RCC 7860 (cell line): ENCODE measurements at regions not wholly inside any gene's neighbourhood (a gene's known extent, or its start where the extent isn't known, plus 50 kb on each side); places are given as distances from the start of the nearest gene placed in this dataset.
"Not testable (repeated sequence)": the region's sequence is repeated elsewhere in the genome, so short reads cannot be mapped to it uniquely, and the experiment has no call there.

Source experiments
- DNase-seq: peaks from one replicate; pipeline ENCODE4 v3.0.0-alpha.2; 2015; ENCODE audit warnings: low spot score
- FAIRE-seq: peaks from 2 replicates; lab custom pipeline; 2012; peaks lifted over from hg19 to GRCh38; lab: Jason Lieb, UNC

DNA sequence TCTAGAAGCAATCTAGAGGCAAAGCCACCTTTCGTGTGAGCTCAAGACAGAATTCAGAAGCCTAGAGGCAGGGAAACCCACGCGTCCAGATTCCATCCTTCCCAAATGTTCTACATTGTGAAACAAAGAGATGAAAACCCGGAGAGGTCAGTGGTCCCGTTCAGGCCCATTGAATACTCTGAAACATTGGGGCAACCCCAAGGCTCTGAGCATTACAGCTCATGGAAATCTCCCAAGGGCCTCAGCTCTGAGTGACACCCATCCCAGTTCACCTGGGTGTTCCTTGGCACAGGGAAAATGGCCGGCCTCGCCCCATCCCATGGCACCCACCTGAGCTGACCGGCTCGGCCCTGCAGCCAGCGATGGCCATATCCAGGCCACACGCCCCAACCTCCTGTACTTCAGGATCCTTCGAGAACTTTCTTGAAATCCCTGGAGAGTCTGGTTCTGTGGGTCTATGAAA lies 128.6 kb upstream of the FGF3 start:
- FAIRE-seq (no peak), DNase-seq (no peak)

DNA sequence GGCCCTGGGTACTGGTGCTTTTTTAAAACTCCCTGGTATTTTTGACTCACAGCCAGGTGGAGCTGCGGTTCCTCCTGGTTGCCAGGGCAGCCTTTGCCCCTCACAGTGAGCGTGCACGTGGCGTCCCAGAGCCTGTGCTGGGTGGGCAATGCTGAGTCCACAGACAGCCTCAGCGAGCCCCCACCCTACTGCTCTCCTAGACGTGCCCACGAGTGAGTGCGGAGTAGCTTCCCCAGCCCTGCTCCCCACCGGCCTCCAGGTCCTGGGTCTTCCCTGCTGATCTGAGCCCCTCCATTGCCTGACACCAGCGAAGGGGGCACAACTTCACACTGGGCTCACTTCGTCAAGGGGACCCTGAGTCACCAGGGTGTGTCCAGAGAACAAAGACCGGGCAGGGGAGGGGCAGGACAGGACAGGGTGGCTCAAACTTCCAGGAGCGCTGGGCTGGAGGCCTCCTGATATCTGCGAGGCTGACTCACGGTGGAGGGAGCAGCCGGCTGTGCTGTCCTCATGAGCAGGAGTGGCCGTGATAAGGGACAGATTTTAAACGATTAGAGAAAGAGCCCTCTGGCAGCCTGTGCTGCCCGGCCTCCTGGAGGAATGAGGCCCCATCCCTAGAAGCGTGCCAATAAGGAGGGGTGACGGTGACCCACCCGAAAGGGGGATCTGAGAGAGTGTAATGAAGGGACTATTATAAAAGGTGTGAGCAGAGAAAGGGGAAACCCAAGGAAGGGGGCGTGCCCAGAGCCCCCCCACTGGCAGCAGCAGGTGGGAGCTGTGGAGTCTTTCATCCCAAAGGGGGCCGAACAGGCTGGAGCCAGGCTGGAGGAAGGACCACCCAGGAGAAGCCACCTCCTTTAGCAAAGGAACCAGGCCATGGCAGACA lies 129.3 kb upstream of the FGF3 start:
- FAIRE-seq (no peak), DNase-seq (peak; percentile 66)

DNA sequence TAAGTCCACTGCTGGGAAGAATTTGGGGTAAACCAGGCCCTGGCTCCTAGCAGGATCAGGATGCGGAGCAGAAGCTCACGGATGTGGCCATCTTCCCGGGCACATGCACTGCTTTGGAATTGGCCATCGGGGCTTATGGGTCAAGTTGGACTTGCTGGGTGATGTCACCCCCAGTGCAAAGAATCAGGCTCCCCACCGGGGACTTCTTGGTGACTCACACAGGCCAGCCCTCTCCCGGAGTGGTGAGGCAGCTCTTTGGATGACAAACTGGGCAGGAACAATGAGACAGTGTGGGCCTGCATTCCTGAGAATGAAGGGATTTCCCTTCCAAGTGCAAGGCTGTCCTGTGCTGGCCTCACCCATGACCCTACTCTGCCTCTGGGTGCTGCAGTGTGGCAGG lies 128.8 kb upstream of the ANO1 start:
- DNase-seq (peak; percentile 86), FAIRE-seq (peak; percentile 55)

DNA sequence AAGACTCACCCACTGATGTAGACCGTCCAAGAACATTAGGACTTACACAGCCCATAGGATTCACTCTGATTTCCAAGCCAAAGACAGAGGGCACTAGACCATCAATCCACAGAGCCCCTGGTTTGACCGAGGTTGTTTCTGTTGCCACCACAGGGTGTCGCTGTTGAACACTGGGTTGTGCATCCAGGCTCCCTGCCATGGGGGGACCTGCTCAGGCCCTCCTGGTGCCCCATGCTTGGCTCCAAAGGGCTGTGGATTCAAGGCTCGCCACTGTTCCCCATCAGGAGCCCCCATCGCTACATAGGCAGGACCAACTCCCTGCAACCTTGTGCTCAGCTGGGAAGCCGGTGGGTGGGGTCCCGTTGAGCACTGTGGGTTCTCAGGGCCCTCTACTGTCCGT lies 128.0 kb upstream of the ANO1 start:
- FAIRE-seq (no peak), DNase-seq (no peak)

DNA sequence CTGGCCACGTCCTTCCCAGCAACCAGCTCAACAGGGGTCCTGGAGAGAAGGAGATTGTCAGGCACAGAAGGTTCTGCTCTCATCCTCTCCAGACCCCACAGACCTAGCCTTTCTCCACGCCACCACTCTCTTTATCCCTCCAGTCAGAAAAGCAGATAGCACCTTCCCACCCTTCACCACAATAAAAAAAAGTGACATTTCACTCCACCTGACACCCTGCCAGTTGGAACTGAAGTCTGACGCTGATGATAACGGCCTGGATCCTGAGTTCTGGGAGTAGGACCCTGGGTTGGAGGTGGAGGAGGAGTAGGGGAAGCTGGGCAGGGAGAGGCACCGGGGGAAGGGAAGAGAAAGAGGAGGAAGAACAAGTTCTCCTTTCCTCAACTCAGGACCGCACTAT lies 127.5 kb upstream of the ANO1 start:
- no peak for DNase-seq
- FAIRE-seq: no peak

DNA sequence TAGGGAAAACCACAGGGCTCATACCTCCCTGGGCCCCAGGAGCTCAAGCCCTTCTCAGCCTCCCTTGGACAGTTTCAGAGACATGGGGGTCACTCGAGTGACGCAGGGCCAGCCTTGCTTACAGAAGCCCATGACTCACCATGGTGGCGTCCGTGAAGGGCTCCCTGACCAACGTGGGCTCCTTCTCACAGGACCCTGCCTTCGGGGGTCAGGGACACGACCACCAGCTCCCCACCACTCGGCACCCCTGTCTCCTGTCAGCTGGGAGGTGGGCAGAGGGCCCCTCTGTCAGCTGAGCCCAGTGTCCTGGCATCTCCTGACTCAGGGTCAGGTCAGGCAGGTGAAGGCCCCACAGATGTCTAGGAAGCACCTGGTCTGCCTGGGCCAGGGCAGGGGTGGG lies 126.3 kb upstream of the ANO1 start:
- no peak for FAIRE-seq
- DNase-seq: no peak

DNA sequence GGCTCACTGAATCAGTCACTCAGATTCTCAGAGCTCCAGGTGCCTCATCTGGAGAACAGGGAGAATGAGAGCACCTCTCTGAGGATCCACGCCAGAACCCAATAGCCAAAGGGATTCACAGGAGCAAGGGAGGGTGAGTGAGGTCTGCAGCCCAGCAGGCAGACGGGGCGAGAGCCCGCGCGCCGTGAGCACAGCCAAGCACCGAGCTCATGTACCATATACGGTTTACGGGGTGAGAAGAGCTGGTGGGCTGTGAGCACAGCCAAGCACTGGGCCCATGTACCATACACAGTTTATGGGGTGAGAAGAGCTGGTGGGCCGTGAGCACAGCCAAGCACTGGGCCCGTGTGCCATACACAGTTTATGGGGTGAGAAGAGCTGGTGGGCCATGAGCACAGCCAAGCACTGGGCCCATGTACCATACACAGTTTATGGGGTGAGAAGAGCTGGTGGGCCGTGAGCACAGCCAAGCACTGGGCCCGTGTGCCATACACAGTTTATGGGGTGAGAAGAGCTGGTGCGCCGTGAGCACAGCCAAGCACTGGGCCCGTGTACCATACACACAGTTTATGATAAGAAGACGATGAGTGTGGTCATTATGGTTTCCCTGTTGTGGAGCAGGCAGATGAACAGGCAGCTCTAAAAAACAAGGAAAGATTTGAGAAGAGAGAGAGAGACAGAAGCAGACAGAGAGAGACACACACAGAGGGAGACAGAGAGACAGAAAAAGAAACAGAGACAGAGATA lies 125.7 kb upstream of the ANO1 start:
- not testable (repeated sequence) for FAIRE-seq, DNase-seq

DNA sequence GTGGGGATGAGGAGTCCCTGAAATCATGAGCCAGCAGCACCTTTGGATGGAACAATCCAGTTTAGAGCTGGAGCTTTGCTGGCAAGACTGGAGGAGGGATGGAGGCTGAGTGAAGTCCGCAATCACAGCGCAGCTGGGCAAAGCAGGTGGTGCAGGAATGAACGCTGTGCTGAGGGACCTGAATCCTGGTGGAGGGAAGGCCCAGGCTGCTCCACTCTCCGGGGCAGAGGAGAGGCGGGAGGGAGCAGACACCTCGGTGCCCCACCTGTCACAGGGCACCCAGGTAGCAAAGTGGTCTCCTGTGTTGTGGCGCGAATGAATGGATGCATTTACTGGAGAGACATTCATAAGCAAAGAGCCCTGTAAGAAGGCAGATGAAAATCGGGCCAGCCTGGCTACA lies 124.8 kb upstream of the ANO1 start:
- no peak for DNase-seq
- FAIRE-seq: no peak

DNA sequence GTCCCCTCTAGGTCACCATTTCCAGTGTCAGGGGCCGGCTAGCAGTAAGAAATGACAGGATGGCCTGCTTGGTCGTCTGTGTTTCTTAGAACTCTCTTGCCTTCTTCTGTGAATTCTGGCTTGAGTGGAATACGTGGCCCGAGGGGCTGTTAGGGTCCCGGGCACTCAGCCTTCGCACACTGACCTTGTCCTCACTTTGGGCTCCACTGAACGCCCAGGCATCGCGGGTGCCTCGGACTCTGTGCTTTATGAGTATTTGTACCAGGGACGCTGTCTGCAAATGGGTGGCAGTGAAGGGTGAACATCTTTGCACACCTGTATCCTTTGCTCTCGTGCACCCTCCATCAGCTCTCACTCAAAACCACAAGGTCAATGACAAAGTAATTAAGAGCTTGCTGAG lies 123.4 kb upstream of the ANO1 start:
- FAIRE-seq (no peak), DNase-seq (no peak)

DNA sequence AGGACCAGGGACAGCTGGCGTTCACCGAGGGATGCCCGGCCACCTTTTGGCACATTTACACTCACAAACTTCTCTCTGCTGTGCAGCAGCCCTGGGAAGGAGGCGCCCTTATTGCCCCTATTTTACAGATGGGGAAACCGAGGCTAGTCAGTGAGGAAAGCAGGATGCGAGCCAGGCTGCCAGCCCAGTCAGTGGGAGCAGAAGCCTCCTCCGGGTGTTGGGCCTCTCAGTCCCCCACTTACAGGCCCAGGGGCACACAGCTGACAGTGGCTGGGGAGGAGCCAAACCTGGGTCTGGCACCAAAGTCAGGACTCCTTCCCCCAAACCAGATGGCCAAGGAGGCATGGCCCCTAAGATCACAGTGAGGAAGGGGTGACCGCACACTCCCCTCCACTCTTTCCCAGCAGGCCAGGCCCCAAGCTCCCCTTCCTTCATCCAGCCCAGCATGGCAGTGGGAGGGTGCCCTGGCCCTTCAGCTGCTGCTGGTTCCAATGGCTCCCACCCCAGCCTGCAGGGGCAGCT lies 121.4 kb upstream of the ANO1 start:
- DNase-seq (no peak), FAIRE-seq (no peak)

DNA sequence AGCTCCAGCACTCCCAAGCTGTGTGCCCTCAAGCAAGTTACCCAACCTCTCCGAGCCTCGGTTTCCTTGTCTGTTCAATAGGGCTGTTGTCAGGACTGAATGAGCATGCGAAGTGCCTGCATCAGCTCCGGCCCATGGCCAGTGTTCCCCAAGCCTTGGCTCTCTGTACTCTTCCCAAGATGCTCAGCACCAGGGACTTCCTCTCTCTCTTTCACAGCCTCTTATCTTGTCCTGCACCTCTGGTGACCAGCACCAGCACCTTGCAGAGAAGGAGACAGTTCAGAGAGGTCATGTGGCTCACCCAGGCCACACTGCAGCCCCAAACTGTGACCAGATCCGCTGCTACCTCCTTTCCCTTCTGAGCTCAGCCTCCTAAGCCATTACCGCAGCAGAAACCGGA lies 120.3 kb upstream of the ANO1 start:
- DNase-seq (no peak), FAIRE-seq (no peak)

DNA sequence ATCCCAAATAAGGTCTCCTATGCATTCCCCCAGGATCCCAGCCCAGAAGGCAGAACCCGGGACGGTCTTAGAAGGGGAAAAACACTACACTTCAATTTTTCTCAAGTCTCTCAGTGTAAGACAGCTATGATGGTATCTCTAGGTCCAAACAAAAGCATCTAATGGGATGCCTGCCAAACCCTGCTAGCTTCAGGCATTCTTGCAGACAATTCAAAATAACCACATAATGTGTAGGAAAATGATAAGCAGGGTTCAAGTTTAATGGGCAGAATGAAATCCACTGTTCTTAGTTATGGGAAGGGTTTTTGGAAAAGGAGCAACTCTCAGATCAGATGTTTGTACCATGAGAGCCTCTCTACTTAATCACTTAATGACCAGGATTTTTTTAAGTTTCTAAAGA lies 119.8 kb upstream of the ANO1 start:
- no peak for DNase-seq
- no peak for FAIRE-seq

DNA sequence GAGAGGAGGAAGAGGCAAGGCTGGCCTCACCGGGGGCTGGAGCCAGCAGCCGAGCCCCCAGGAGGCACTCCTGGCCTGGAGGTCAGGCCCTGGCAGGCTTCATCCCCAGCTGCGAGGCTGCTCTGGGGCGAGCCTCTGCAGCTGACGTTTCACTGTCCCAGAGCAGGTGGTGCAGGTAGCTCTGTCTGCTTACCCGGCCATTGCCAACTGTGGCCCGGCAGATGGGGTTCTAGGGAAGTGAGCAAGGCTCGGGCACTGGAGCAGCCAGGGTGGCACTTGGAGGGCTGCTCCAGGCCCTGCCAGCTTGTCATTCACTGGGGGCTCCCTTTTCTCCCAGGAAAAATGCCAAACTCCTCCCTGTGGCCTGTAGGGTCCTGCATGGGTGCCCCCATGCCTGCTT lies 118.7 kb upstream of the ANO1 start:
- no peak for DNase-seq
- FAIRE-seq: no peak

DNA sequence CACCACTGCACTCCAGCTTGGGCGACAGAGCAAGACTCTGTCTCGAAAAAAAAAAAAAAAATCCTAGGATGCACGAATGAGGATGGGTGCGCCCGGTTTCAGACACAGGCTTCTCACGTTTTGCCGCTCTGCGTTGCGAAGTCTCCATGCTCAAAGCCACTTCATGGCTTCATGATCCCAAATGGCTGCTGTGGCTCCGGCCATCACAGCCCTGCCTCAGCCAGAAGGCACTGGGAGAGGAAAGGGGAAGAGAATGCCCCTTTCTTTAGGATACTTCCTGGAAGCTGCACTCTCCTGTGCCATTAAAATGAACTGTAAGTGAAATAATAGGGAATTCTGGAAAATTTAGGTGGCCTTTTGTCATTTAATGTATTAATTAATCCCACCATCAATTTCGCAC lies 116.4 kb upstream of the ANO1 start:
- no peak for FAIRE-seq
- no peak for DNase-seq

DNA sequence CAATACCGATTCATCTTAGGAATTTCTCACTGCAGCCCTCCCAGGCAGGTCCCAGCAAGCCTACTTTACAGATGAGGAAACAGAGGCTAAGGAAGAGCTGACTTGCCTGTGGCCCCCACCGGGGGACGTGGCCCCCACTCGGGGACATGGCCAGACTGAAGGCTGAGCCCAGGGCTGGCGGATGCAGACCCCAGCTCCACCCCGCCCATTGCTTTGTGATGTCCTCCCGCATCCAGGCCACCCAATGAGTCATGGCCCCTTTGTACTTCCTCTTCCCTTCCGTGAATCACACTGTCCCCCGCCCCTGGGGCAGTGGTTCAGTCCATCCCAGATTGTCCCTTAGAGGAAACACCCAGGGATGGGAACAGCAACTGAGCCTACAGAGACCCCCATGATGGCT lies 116.0 kb upstream of the ANO1 start:
- DNase-seq: peak; percentile 7
- no peak for FAIRE-seq

DNA sequence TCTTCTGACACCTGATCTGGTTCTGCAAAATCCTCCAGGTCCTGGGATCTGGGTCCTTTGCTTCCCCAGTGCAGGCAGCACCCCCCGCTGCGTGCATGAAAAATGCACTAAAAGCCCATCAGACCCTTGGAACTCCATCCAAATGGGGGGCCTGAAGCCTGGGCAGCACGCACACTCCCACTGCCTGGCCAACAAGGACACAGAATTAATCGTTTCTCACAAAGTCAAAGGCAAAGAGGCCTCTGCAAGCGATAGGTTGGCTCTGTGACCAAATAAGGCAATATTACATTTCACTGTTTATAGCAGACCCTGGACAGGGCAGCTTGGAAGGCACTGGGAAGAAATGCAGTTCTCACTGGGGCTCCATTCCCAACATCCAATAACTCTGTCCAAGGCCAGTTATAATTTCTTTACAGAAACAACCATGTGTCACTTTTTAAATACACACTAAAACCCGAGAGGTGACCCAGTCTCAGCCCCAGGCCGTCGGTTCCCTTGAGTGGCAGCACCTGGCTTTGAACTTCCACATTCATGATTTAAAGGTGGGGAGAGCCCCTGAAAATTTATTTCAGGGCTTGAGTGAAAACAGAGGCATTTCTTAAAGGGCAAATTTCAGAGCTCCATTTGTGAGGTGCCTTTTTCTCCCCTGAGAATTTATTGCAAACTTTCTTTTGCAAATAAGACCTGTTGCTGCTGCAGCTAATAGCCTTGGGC lies 114.4 kb upstream of the ANO1 start:
- no peak for DNase-seq
- FAIRE-seq: no peak

DNA sequence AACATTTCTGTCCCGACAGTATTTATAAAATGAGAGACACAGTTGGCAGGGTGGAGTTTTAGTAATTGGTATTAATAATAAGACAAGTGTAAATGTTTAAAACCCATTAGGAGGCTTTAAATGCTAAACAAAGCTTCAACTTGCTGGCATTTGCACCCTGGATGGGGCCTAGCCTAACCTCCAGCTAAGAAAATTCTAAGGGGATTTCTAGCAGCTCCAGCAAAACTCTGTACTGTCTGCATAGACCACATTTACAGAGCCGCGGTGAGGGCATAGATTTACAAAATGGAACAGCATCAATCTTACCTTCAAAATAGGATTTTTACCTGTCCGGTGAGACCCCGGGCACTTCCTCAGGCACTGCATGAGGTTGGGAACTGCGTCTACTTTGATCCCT lies 113.9 kb upstream of the ANO1 start:
- FAIRE-seq: no peak
- DNase-seq: no peak

DNA sequence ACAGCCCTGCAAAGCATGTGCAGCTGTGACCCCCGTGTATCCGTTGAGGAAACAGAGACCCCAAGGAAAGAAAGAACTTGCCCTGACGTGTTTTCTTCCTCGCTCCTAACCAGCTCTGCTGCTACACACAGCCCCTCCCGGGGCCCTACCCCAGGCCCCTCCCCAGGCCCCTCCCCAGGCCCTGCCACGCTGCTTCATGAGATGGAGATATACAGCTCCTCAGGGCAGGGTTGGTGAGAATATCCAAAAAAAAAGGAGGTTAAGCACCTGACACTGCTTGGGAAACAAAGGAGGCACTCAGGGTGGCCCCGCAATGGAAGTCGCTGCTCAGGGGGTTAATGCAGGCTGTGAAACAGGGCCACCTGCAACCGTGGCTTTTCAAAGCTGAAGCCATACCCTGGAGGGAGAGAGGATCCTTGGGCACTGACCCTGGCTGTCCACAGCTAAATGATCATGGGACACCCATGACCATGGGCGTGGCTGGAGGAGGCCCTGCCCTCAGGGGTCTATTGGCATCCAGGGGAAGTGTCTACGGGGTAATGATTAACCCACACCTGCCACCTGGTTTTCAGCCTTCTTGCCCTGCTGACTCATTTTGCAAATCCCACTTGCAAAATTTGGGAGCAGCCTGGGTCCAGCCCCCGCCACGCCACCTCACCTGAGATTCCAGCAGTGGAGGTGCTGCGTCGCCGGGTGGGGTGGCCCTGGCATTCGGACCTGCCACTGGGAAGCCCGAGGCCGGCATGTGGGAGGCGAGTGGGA lies 112.1 kb upstream of the ANO1 start:
- FAIRE-seq (no peak), DNase-seq (no peak)

DNA sequence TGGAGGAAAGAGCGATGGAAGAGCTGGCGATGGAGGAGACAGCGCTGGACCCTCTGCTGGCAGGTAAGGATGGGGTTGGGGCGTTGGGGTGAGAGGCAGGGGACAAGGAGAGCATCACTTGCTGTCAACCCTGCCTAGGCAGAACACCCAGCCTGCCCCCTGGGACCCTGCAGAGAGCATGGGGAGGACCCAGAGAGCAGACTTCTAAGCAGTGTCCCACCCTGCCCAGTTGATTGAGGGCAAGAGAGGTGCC lies 111.6 kb upstream of the ANO1 start:
- FAIRE-seq (no peak), DNase-seq (no peak)

DNA sequence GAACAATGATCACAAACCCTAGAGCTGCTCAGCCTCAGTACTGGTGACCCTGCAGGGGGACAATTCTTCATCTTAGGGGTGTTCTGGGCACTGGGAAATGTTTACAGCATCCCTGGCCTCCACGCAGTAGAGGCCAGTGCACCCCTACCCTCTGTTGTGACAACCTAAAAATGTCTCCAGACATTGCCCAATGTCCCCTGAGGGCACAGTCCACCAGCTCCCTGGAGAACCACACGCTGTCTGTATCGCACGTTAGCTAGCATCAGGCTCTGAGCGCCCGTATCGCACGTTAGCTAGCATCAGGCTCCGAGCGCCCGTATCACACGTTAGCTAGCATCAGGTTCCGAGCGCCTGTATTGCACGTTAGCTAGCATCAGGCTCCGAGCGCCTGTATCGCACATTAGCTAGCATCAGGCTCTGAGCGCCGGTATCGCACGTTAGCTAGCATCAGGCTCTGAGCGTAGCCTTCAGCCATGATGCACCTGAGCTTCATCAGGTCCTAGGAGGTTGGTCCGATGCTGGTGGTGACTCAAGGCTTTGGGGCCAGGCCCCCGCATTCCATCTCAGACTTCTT lies 111.1 kb upstream of the ANO1 start:
- FAIRE-seq: no peak
- DNase-seq: no peak

DNA sequence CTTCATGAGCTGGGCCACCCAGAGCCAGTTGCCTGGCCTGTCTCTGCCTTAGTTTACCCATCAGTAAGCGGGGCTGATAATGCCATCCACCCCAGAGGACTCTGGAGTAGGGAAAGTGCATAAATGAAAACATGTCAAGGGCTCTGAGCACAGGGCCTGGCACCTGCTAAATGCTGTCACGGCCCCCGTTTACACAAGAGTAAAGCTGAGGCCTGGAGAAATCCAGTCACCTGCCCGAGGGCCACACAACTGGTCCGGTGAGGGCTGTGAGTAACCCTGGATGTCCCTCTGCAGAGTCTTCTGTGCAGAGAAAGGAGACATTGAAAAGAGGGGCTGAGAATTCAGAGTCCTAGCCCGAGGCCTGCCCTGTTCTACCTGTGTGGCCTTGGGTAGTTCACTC lies 110.6 kb upstream of the ANO1 start:
- no peak for FAIRE-seq
- no peak for DNase-seq
